ENCODE measurements at regions not wholly inside any gene's neighbourhood (a gene's known extent, or its start where the extent isn't known, plus 50 kb on each side); places are given as distances from the start of the nearest gene placed in this dataset.

DNA sequence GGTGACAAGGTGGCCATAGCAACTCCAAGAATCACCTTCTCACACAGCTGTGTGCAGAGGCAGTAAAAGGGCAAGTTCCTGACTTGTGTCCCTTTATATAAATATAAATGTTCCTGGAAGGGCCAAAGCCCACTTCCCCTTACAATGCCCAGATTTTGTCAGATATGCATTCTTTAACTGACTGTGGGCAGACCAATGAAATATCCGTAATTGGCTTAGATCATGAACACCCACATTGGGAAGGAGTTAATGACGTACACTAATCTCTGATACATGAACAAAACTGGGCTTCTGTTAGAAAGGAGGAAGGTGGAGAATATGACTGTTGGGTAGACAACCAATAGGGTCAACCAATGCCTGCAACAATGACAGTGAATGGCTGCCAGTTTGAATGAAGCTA, 397.2 kb upstream of the CLINT1 start:
- no peak for DNase-seq
- H3K27ac ChIP-seq, result no peak overlapping the region
- TF ChIP-seq POLR2A (IDR thresholded peaks at IDR 0.05), result no peak
- TF ChIP-seq, protein P1, sequence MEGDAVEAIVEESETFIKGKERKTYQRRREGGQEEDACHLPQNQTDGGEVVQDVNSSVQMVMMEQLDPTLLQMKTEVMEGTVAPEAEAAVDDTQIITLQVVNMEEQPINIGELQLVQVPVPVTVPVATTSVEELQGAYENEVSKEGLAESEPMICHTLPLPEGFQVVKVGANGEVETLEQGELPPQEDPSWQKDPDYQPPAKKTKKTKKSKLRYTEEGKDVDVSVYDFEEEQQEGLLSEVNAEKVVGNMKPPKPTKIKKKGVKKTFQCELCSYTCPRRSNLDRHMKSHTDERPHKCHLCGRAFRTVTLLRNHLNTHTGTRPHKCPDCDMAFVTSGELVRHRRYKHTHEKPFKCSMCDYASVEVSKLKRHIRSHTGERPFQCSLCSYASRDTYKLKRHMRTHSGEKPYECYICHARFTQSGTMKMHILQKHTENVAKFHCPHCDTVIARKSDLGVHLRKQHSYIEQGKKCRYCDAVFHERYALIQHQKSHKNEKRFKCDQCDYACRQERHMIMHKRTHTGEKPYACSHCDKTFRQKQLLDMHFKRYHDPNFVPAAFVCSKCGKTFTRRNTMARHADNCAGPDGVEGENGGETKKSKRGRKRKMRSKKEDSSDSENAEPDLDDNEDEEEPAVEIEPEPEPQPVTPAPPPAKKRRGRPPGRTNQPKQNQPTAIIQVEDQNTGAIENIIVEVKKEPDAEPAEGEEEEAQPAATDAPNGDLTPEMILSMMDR (IDR thresholded peaks at IDR 0.05), result no peak
- H3K4me1 ChIP-seq, result no peaks in the 10 kb centered on the region
- H3K36me3 ChIP-seq, result no peaks in the 10 kb centered on the region
- 97% methylated on average over 2 of the region's 2 CpGs for WGBS, 2 donors
- no peak overlapping the region for H3K4me3 ChIP-seq (replicated peaks in 1 of 3)
- intact Hi-C loops (cut with DNase I), result no loop called here
- H3K27me3 ChIP-seq, result no peaks in the 10 kb centered on the region
- H3K9me3 ChIP-seq, result no peaks in the 10 kb centered on the region

DNA sequence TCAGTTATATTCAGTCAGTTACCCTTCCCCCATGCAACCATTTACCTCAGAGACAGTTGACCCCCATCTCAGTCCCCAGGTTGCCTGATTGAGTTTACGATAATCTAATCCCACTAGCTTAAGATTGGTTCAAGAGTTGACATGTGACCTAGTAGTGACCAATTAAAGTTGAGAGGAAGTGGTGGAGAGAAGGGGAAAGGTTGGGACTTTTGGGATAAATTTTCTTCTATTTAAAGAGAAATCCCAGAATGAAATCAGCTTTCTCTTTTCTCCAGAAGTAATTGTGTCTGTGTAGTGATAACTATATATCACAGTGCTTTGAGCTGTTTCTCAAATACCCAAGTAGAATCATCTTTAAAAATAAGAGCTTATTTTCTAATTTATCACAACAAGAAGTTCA, 396.7 kb upstream of the CLINT1 start:
- H3K27me3 ChIP-seq, result no peaks in the 10 kb centered on the region
- H3K27ac ChIP-seq, result no peak overlapping the region
- H3K9me3 ChIP-seq, result no peaks in the 10 kb centered on the region
- no peak for DNase-seq
- no peak overlapping the region for H3K4me3 ChIP-seq (replicated peaks in 1 of 3)
- no peak for TF ChIP-seq POLR2A (IDR thresholded peaks at IDR 0.05)
- TF ChIP-seq, protein P1 (IDR thresholded peaks at IDR 0.05), result no peak
- 93 to 97% methylated on average over 1 of the region's 1 CpG for WGBS, 2 donors
- intact Hi-C loops (cut with DNase I), result no loop called here
- no peaks in the 10 kb centered on the region for H3K4me1 ChIP-seq
- no peaks in the 10 kb centered on the region for H3K36me3 ChIP-seq

DNA sequence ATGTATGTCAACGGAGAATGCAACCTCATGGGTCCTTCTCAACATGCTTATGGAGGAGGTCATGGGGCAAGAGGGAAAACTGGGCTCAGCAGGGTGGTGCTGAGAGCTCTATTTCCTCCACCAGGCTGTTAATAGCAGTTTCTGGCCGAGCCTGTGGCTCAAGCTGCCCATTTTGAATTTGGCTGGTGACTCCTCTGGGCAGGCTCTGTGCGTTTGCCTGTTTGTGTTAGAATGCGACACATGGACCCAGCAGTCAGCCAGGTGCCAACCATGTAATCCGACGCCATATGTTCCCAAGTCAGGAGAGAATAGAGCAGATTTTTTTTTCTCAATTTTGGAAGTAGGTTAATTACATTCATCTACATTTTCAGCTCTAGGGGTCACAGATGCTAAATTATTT, 387.7 kb upstream of the CLINT1 start:
- H3K4me1 ChIP-seq, result no peaks in the 10 kb centered on the region
- WGBS, 2 donors, result 82 to 84% methylated on average over 6 of the region's 6 CpGs
- H3K9me3 ChIP-seq, result no peaks in the 10 kb centered on the region
- TF ChIP-seq, protein P1 (IDR thresholded peaks at IDR 0.05), result no peak
- no peak for TF ChIP-seq POLR2A (IDR thresholded peaks at IDR 0.05)
- intact Hi-C loops (cut with DNase I), result no loop called here
- no peaks in the 10 kb centered on the region for H3K36me3 ChIP-seq
- no peaks in the 10 kb centered on the region for H3K27me3 ChIP-seq
- H3K27ac ChIP-seq, result no peak overlapping the region
- no peak overlapping the region for H3K4me3 ChIP-seq (replicated peaks in 1 of 3)
- no peak for DNase-seq

DNA sequence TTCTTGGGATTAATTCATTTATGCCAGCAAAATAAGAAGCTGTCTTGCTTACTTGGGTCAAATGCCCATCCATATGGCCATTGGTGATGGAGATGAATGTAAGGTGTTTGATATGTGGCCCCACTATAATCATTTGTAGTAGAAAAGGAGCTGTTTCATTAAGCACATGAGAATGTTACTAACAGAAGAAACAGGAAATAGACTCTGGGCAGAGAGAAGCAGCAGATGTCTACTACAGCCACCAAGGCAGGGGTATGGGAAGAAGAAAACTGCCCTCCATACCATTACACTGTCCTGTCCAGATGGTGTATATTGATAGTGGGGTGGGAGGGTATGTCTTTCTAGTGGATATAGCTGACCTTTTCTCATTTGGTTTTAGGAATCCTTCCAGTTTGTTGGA, 386.6 kb upstream of the CLINT1 start:
- Histone ChIP-seq H3K4me1 (no peaks in the 10 kb centered on the region), H3K27me3 (no peaks in the 10 kb centered on the region), H3K36me3 (no peaks in the 10 kb centered on the region), H3K4me3 (replicated peaks in 1 of 3) (no peak overlapping the region), H3K27ac (no peak overlapping the region), H3K9me3 (no peaks in the 10 kb centered on the region)
- intact Hi-C loops (cut with DNase I), result no loop called here
- TF ChIP-seq, protein P1 (IDR thresholded peaks at IDR 0.05), result no peak
- no peak for TF ChIP-seq POLR2A (IDR thresholded peaks at IDR 0.05)
- no peak for DNase-seq

DNA sequence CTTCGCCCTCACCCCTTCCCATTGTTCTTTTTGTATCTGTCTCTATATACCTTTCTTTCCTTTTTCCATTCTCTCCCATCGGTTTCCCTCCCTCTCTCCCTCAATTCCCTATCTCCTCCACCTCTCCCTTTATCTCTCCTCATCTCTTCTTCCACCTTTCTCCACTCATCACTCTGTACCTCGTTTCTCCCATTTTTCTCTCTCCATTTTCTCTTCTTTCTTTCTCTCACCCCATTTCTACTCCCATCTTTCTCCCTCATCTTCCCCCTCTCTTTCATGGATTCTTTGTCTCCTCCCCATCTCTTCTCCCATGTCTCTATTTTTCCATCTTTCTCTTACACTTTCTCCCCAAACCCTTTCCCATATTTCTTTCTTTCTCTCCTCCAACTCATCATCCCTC, 385.9 kb upstream of the CLINT1 start:
- intact Hi-C loops (cut with DNase I), result no loop called here

More for the DNA sequence above, 385.9 kb upstream of the CLINT1 start:
- WGBS, 2 donors, result 83 to 87% methylated on average over 3 of the region's 3 CpGs
- H3K4me1 ChIP-seq, result no peaks in the 10 kb centered on the region
- no peak overlapping the region for H3K4me3 ChIP-seq (replicated peaks in 1 of 3)
- no peak overlapping the region for H3K27ac ChIP-seq
- no peaks in the 10 kb centered on the region for H3K27me3 ChIP-seq
- TF ChIP-seq, protein P1 (IDR thresholded peaks at IDR 0.05), result no peak
- no peak for TF ChIP-seq POLR2A (IDR thresholded peaks at IDR 0.05)
- no peak for DNase-seq
- H3K9me3 ChIP-seq, result no peaks in the 10 kb centered on the region
- H3K36me3 ChIP-seq, result no peaks in the 10 kb centered on the region

Data from thyroid gland (tissue), 4 donors.